ENCODE measurements at regions not wholly inside any gene's neighbourhood (a gene's known extent, or its start where the extent isn't known, plus 50 kb on each side); places are given as distances from the start of the nearest gene placed in this dataset.
A peak's percentile ranks its signal among the peaks of the same experiment; 100 is the strongest.
"Not testable (repeated sequence)": the region's sequence is repeated elsewhere in the genome, so short reads cannot be mapped to it uniquely, and the experiment has no call there.

DNA sequence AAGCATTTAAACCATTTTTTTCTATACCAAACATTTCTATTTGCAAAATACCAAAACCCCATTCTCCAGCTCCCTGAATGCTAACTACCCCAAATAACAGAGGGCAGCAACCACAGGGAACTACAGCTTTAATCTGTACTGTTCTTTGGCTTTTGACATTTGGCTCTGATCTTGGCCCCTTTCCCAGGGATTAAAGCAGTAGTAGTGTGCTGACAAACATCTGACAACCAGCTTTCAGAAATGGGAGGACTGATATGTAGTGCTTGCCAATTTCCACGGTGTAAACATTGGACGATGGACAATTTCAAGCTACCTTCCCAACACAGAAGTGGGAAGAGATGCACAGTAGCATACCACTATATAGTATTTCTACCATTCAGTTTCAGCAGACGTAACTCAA, 88.4 kb upstream of the TEAD1 start:
- no peak for DNase-seq

DNA sequence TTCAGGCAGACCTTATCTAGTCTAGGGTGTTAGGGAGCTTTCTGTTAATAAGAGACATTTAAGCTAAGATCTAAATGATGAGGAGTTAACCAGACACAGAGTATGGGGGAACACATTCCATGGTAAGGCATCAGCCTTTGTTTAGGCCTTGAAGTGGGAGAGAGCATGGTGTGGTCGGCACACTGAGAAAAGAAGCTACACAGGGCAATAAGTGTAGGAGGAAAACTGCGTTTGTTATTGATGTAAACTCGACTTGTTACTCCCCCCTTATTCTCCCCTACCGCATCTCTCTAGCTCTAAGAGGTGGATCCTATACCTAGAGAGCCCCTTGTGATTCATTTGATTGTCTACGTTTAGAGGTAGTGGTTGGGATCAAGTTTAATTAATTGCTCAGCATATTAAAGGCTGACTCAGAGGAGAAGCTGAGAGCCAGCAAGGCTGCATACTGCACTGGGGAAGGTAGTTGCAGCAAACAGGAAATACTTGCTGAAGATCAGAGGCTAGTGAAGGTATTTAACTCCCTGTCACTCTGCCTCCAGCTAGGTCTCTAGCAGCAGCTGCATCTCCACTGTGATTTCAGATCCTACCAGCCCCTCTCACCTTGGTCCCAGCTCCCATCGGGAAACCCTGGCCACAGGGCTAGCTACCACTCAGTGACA, 86.8 kb upstream of the TEAD1 start:
- DNase-seq = no peak

DNA sequence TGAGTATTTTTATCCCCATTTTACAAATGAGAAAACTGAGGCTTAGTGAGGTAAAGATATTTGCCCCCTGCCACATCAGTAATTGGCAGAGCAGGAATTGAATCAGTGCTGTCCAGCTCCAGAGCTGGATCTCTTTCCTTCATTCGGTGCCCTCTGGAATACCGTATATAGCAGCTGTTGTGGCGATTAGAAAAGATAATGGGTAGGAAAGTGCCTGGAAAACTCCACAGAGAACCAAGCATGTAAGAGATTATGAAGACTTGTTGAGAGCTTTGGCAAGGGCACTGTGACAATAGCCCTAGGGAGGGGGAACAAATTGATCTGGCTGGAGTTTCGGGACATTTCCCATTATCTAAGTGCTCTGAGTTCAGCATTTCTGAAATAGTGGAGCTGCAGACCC, 82.5 kb upstream of the TEAD1 start:
- DNase-seq = no peak

DNA sequence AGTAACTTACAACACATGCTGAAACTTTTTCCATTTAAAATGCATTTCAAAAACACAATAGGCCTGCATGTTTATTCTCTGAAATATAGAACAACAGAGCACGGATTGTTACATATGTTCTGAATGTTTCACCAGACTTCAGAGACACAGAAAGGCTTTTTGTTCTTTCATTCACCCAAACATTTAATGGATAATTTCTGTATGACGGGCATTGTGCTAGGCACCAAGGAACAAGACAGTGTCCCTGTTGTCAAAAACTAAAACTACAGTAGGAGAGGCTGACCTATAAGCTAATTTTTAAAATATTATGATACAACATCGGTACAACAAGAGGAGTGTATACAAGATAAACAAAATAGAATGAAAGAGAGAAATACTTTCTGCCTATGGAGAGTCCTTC, 81.9 kb upstream of the TEAD1 start:
- no peak for DNase-seq

DNA sequence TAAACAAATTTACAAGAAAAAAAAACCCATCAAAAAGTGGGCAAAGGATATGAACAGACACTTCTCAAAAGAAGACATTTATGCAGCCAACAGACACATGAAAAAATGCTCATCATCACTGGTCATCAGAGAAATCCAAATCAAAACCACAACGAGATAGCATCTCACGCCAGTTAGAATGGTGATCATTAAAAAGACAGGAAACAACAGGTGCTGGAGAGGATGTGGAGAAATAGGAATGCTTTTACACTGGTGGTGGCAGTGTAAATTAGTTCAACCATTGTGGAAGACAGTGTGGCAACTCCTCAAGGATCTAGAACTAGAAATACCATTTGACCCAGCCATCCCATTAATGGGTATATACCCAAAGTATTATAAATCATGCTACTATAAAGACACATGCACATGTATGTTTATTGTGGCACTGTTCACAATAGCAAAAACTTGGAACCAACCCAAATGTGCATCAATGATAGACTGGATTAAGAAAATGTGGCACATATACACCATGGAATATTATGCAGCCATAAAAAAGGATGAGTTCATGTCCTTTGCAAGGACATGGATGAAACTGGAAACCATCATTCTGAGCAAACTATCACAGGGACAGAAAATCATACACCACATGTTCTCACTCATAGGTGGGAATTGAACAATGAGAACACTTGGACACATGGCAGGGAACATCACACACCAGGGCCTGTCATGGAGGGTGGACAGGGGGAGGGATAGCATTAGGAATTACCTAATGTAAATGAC, 79.0 kb upstream of the TEAD1 start:
- DNase-seq = not testable (repeated sequence)

DNA sequence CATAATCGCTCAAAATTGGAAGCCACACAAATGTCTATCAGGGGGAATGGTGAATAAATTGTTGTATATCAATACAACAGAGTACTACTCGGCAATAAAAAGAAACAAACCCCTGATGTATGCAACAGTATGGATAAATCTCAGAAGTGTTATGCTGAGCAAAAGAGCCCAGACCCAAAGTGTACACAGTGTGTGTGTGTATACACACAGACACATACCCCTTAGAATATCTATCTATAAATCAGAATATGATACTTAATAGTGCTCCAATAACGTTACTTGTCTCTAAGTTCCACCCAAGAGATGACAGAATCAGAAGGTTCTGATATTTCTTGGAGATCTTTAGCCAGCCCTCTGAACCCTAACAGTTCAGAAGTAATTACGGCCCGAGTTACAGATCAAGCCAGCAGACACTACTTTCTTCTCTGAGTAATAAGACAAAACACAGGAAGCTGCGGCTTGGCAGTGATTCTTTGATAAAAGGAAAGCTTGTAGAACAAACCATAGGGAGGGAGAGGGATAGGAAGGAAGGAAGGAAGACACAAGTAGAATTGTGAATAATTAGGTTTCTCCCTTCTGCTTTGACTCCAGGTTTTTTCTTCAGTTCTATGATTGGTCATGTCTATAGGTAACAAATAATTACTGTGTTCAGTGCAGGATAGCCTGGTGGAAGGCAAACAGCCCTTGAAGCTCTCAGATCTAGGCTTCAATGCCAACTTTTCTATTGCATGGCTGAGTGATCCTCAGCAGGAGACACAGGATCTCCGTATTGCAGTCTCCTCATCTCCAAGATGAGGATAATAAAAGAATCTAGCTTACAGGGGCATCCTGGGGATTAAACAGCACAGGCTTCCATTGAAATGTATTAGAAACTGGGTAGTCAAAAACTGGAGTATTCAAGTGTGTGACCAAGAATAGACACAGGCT, 75.6 kb upstream of the TEAD1 start:
- DNase-seq = no peak

DNA sequence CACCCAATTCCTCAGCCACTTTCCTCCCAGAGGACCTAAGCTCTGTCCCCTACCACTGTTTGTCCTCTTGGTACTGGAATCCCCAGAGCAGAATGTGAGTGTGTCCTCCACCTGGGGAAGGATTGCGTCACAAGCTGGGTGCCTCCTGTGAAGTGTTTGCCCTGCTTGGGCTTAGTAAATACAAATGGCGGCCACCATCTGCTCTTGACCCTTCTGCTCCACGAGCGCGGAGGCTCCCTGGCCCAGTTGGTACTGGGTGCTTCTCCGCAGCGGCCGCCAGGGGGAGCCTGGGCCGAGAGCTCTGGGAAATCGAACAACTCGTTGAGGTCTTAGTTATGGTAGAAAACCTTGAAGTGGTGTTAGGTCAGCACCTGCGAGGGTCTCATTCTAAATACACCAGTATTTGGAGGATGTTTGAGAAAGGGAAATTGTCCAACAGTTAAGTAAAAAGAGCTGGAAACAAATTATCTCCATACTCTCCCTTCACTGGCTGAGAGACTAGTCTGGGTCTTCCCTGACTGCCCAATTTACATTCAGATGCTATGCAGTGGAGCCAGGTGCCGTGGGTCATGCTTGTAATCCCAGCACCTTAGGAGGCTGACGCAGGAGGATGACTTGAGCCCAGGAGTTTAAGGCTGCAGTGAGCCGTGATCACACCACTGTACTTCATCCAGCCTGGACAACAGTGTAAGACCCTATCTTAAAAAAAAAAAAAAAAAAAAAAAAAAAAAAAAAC, 74.6 kb upstream of the TEAD1 start:
- peak; percentile 49 for DNase-seq

DNA sequence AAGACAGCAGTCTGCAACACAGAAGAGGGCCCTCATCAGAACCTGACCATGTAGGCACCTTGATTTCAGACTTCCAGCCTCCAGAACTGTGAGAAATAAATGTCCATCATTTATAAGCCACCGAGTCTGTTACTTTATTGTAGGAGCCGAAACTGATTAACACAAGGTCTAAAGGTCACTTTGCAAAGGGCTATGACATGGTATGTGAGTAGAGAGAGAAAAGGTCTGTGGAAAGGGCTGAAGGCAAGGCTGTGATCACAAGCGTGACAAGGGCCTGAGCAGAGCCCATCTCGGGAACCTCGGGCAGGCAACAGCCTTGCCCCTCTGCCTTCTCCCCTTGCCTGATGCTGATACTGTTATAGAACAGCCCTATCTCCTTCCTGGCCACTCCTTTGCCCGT, 73.4 kb upstream of the TEAD1 start:
- no peak for DNase-seq

DNA sequence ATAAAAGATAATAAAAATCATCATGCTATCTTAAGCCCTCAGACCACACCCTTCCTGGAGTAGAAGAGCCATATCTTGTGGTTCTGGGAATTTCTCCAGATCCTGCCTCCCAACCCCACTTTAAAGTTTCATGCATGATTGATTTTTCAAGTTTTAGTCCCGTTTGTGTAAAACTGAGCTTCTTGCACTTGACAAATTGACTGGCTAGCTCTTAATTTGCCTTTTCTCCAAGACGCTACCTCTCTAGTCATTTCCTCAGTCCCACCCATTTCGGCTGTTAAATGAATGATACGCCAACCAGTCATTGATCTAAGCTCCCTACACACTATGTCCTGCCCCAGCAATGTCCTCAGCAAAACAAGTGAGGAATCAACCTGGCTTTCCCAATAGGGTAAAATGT, 71.8 kb upstream of the TEAD1 start:
- no peak for DNase-seq

DNA sequence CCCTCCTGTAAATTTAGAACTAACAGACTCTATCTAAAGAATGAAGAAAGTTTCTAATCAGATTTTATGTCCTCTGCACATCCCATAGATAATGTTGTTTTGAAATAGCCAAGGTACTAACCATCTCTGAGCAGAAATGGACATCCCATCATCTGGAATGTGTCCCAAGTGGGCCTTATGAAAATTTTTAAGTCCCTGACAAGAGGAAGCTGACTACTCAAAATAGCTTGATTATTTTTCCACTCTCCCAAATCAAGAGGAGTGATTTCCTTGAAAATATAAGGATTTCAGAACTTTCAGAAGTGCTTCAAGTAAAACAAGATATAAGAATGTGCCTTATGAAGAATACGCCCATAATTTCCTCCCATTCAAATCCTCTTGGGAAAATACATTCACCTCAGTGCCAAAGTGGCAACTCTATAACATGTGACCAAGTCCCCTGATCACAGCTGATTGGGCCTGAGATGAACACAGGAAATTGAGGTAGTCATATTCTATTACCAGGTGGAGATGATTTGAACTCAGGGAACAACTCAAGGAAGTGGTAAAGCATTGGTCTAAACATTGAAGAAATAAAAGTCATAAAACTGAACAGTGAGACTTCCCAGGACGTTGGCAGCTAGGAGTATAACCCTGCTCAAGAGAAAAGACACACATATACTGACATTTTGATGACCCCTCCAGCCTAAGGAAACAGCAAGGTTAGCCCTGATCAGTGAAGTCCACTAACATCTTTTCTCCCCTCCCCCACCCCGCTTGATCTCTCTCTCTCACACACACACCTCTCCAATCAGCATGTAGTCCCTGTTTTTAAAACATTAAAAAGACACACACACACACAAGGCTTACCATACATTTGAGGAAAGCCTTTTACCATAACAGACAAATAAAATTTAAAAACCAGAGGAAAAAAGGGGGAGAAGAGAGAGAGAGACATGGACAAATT, 70.8 kb upstream of the TEAD1 start:
- no peak for DNase-seq

DNA sequence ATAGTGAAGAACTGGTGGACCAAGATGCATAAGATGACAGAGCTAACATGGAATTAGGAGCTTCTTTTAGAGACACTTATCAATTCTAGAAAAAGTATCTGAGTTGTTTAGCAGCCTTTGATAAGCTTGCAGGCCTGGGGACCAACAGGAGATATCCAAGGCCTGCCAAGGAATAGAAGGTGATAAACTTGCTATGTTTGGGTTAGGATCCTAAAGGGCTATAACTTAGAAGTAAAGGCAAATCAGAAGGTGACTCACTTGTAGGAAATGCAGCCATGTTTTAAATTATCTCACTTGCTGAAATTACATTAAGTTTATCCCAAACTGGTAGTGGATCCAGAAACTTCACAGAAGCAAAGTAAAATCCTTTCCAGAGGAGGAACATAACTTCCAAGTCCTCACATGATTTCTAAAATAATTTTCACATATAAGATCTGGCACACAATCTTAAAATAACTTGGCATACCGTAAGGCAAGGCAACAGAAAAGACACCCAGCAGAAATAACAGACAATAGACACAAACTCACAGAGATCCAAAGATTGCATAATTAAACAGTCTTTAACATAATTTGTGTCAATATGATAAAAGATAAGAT, 69.6 kb upstream of the TEAD1 start:
- no peak for DNase-seq

DNA sequence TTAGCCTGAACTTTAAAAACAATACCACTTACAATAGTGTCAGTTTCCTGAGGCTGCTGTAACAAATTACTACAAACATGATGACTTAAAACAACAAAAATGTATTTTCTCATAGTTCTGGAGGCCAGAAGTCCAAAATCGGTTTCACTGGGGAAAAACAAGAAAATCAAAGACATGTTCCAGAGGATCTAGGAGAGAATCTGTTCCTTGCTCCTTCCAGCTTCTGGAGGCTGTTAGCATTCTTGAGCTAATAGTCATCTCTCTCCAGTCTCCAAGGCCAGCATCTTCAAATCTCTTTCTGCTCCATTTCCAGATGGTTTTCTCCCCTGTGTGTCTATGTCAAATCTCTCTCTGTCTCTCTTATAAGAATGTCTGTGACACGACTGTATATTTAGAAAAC, 67.6 kb upstream of the TEAD1 start:
- DNase-seq = no peak

DNA sequence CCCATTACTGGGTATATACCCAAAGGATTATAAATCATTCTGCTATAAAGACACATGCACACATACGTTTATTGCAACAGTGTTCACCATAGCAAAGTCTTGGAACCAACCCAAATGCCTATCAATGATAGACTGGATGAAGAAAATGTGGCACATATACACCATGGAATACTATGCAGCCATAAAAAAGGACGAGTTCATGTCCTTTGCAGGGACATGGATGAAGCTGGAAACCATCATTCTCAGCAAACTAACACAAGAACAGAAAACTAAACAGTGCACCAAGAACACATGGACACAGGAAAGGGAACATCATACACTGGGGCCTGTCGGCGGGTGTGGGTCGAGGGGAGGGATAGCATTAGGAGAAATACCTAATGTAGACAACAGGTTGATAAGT, 65.5 kb upstream of the TEAD1 start:
- DNase-seq = not testable (repeated sequence)

DNA sequence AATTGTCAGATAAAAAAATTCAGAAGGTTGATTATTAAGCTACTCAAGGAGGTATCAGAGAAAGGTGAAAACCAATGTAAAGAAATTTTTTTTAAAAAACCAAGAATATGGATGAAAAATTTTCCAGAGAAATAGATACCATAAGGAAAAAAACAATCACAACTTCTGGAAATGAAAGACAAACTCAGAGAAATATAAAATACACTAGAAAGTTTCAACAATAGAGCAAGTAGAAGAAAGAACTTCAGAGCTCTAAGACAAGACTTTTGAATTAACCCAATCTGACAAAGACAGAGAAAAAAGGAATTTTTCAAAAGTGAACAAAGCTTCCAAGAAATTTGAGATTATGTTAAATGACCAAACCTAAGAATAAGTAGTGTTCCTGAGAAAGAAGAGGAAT, 62.9 kb upstream of the TEAD1 start:
- no peak for DNase-seq

DNA sequence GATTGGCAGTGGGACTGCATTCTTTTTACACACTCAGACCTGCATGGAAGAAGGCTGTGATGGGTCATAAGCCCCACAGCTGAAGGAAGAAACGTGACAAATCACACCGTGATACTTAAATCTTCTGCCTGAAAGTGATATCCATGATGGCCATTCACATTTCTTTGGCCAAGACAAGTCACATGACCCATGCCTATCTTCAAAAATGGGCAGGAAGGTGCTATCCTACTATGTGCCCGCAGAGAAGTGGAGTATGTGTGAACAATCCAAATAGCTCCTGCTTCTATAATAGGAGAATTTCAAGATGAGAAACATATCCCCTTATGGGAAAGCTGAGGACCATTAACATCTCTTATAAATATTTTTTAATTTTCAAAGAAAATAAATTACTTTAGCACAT, 56.6 kb upstream of the TEAD1 start:
- DNase-seq = no peak

DNA sequence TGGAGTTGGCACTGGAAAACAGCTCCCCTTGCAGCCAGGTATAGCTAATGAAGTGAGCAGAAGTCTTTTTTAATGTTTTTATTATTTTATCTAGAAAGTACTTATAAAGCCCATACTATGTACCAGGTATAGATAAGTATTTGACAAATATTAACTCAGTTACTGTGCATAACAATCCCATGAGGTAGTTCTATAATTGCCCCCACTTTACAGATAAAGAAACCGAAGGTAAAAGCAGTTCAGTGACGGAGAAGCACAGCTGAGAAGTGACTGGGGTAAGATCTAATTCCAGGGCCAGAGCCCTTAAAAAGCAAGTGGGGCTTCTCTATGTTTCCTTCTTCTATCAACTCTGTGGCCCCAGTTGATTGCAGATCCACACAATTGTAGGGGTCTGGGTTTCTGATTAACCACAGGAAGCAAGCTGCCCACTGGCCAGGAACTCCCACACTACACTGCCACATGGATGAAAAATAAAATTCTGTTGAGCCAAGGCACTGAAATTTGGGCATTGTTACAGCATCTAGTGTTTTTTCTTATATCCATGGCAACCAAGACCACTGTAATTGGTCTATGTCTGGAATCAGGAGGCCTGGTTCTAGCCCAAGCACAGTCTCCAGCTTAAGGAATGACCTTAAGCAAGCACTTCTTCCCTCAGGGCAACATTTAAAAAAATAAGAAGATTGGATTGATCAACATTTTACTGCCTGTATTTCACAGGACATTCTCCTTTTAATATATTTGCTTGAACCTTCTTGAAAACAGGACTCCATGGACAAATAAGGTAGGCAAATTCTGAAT, 55.3 kb upstream of the TEAD1 start:
- DNase-seq = no peak

DNA sequence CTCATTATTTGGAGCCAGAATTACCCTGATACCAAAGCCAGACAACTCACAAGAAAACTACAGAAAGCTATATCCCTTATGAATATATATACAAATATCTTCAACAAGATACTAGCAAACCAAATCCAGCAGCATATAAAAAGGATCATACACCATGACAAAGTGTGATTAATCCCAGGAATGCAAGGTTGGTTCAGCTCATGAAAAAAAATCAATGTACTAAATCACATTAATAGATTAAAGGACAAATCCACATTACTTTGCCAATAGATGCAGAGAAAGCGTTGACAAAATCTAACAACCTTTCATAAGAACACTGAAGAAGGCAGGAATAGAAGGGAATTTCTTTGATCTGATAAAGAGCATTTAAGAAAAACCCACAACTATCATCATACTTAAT, 50.4 kb upstream of the TEAD1 start:
- no peak for DNase-seq
